Stimulated activated CD4-positive, alpha-beta T cell treated with anti-CD3 and anti-CD28 coated beads, TNF-alpha, amount 100 ng/mL, for 48 hours (primary cell): ENCODE measurements at regions not wholly inside any gene's neighbourhood (a gene's known extent, or its start where the extent isn't known, plus 50 kb on each side); places are given as distances from the start of the nearest gene placed in this dataset.
A peak's percentile ranks its signal among the peaks of the same experiment; 100 is the strongest.
"Not testable (repeated sequence)": the region's sequence is repeated elsewhere in the genome, so short reads cannot be mapped to it uniquely, and the experiment has no call there.

Source experiments
- DNase-seq, 3 donors: peaks; one replicate each; pipeline ENCODE4 v3.0.0-alpha.2; 2020; ENCODE audit warnings: low read depth in 3 of 3

GRCh38 chr19:37303591-37304171, 67.2 kb upstream of the ZNF527 start:
- DNase-seq = no peak

- no peak for DNase-seq
Measured at GRCh38 chr19:37304190-37304883, 66.6 kb upstream of the ZNF527 start.

GRCh38 chr19:37304884-37305255, 66.0 kb upstream of the ZNF527 start:
- DNase-seq = no peak

- no peak for DNase-seq
Measured at GRCh38 chr19:37306383-37306963, 64.4 kb upstream of the ZNF527 start.

- DNase-seq = no peak
Measured at GRCh38 chr19:37309834-37310575, 60.9 kb upstream of the ZNF527 start.

- DNase-seq = peak in 1 of 3 donors; percentile 25
Measured at GRCh38 chr19:37312531-37313334, 58.2 kb upstream of the ZNF527 start.

- no peak for DNase-seq
Measured at GRCh38 chr19:37313335-37313627, 57.6 kb upstream of the ZNF527 start.

GRCh38 chr19:37317403-37318209, 53.3 kb upstream of the ZNF527 start:
- peak; percentile 83 to 88 (median 87) for DNase-seq

- DNase-seq = not testable (repeated sequence)
Measured at GRCh38 chr19:37320988-37321387, 49.9 kb upstream of the ZNF527 start.
